B cell (primary cell): ENCODE measurements at regions not wholly inside any gene's neighbourhood (a gene's known extent, or its start where the extent isn't known, plus 50 kb on each side); places are given as distances from the start of the nearest gene placed in this dataset.

Experiments used
- ATAC-seq: fragments of 200-7000 bp; cut with Tn5 transposase; one replicate; pipeline ENCODE4 v1.10.0; 2021; ENCODE audit warnings: low read depth, mild to moderate bottlenecking, moderate number of reproducible peaks, moderate library complexity
- CTCF ChIA-PET: fragments of 350-600 bp; sonication (Branson Sonifier 250); formaldehyde crosslinking; loops from one replicate; lab custom pipeline; 2021; ENCODE audit warnings: antibody characterized with exemption, inconsistent platforms; lab: Charles Lee
- POLR2A ChIA-PET: fragments of 350-600 bp; sonication (Branson Sonifier 250); formaldehyde crosslinking; loops from one replicate; lab custom pipeline; 2021; ENCODE audit warnings: antibody characterized with exemption; lab: Charles Lee
- DNase-seq: peaks from one replicate; pipeline ENCODE4 v3.0.0; 2013
- H2AFZ ChIP-seq: 2 replicates; pipeline ENCODE4 v1.6.1; 2012; ENCODE audit warnings: mild to moderate bottlenecking, low read depth, low read length; ENCODE audit not compliant: insufficient read depth, poor library complexity, severe bottlenecking
- H3K27ac ChIP-seq, 2 donors: 1 replicate in 1 of 2; 2 replicates in 1 of 2; pipeline ENCODE4 v1.5.1; 2012 to 2013; ENCODE audit warnings: low read length in 2 of 2, mild to moderate bottlenecking in 2 of 2, moderate library complexity in 1 of 2
- H3K27me3 ChIP-seq, 4 experiments: fragments of 200-600 bp in 1 of 4; sonication (generic) in 1 of 4; replicated peaks in 1 of 4; 1 replicate in 2 of 4; 2 replicates in 2 of 4; pipeline versions ENCODE4 v1.6.1 to v1.7.0; 2013 to 2016; ENCODE audit warnings: low read length in 3 of 4, mild to moderate bottlenecking in 2 of 4, mixed read lengths in 1 of 4, moderate library complexity in 1 of 4; ENCODE audit not compliant: insufficient read depth in 4 of 4, control insufficient read depth in 3 of 4; ENCODE audit errors: control extremely low read depth in 1 of 4
- H3K36me3 ChIP-seq, 2 experiments: replicated peaks in 1 of 2; 1 replicate in 1 of 2; 2 replicates in 1 of 2; pipeline versions ENCODE4 v1.6.1 to v1.7.1; 2013; ENCODE audit warnings: low read length in 1 of 2; ENCODE audit not compliant: insufficient read depth in 2 of 2, control insufficient read depth in 1 of 2; ENCODE audit errors: control extremely low read depth in 1 of 2, extremely low read depth in 1 of 2
- H3K4me1 ChIP-seq, 2 donors: fragments of 200-600 bp in 1 of 2; sonication (generic) in 1 of 2; 1 replicate in 1 of 2; 2 replicates in 1 of 2; pipeline versions ENCODE4 v1.5.1 to v1.6.1; 2013 to 2017; ENCODE audit warnings: low read length in 2 of 2; ENCODE audit not compliant: control insufficient read depth in 2 of 2, insufficient read depth in 2 of 2
- H3K4me2 ChIP-seq: replicated peaks from 2 replicates; pipeline ENCODE3; 2012; ENCODE audit warnings: mild to moderate bottlenecking, low read depth, low read length; ENCODE audit not compliant: poor library complexity, severe bottlenecking
- H3K4me3 ChIP-seq, 5 experiments: fragments of 200-600 bp in 1 of 5; sonication (generic) in 1 of 5; 1 replicate in 3 of 5; 2 replicates in 2 of 5; pipeline versions ENCODE4 v1.5.1 to v1.7.0; 2011 to 2016; ENCODE audit warnings: low read length in 4 of 5, mild to moderate bottlenecking in 4 of 5, low read depth in 2 of 5, control low read depth in 1 of 5, moderate library complexity in 1 of 5; ENCODE audit not compliant: insufficient read depth in 1 of 5; ENCODE audit errors: control extremely low read depth in 1 of 5, extremely low read depth in 1 of 5
- H3K79me2 ChIP-seq: fragments of 200-600 bp; sonication (generic); one replicate; pipeline ENCODE4 v1.6.0; 2016; ENCODE audit warnings: low read length; ENCODE audit not compliant: control insufficient read depth, insufficient read depth
- H3K9ac ChIP-seq: fragments of 200-600 bp; sonication (generic); 2 replicates; pipeline ENCODE4 v1.6.1; 2017; ENCODE audit warnings: mild to moderate bottlenecking, low read length, moderate library complexity
- H3K9me3 ChIP-seq, 3 donors: one replicate each; pipeline versions ENCODE4 v1.6.1 to v1.7.1; 2013; ENCODE audit warnings: low read length in 2 of 3; ENCODE audit not compliant: control insufficient read depth in 2 of 3, insufficient read depth in 1 of 3; ENCODE audit errors: control extremely low read depth in 1 of 3
- H4K20me1 ChIP-seq: 2 replicates; pipeline ENCODE4 v1.6.0; 2012; ENCODE audit warnings: mild to moderate bottlenecking, low read length; ENCODE audit not compliant: insufficient read depth, control insufficient read depth, poor library complexity, severe bottlenecking
- H3K27ac Mint-ChIP-seq: one replicate; pipeline ENCODE4 v1.8.0; 2021; ENCODE audit warnings: mixed read lengths
- H3K27me3 Mint-ChIP-seq: one replicate; pipeline ENCODE4 v1.8.0; 2021; ENCODE audit warnings: mixed read lengths
- H3K4me1 Mint-ChIP-seq: one replicate; pipeline ENCODE4 v1.8.0; 2021; ENCODE audit warnings: mixed read lengths
- H3K4me3 Mint-ChIP-seq: one replicate; pipeline ENCODE4 v1.8.0; 2021; ENCODE audit warnings: mixed read lengths
- H3K9me3 Mint-ChIP-seq: one replicate; pipeline ENCODE4 v1.8.0; 2022; ENCODE audit warnings: mixed read lengths; ENCODE audit not compliant: insufficient read depth
- EZH2 ChIP-seq: IDR thresholded peaks from 2 replicates; pipeline ENCODE4 v1.6.1; 2012; ENCODE audit warnings: borderline replicate concordance, low read depth, mild to moderate bottlenecking, moderate library complexity, low read length; ENCODE audit not compliant: insufficient read depth, poor library complexity, severe bottlenecking
- WGBS: methylation state at CpG from one replicate; pipeline ENCODE4 v1.1.5; 2013; ENCODE audit warnings: missing lambda C conversion rate; ENCODE audit not compliant: insufficient coverage; 5-methylcytosine and 5-hydroxymethylcytosine counted together
- intact Hi-C: fragments of 100-400 bp; cut with micrococcal nuclease; formaldehyde crosslinking; loops from one replicate; pipeline ENCODE4 v1.10.0; 2022
- TF ChIP-seq, protein P1 (sequence below): fragments of 200-600 bp; IDR thresholded peaks from one replicate; pipeline ENCODE4 v1.8.0; 2022; ENCODE audit warnings: antibody characterized with exemption, mild to moderate bottlenecking

DNA sequence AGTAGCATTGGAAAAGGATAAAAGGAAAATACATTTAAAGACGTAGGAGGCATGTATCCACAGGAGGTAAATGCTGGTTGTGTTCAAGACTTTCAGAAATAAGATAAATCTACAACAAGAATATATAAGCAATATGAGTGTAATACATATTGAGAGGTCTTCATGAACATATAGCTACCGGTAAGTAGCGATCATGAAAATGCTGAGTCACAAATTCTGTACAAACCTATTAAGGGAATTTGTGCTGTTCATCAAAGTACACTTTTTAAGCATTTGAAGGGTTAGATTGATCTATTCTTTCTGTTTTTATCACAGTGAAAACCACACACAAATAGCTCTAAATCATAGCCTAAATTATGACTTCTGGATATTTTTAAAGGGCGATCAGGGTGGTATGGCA, 173.1 kb upstream of the NYAP2 start:
- no peaks in the 10 kb centered on the region for H3K4me1 ChIP-seq
- 88% methylated on average over 1 of the region's 4 CpGs for WGBS
- H4K20me1 ChIP-seq, result no peaks in the 10 kb centered on the region
- no peak overlapping the region for H3K4me3 ChIP-seq
- POLR2A ChIA-PET, result no interaction called here
- Mint-ChIP-seq H3K27me3 (peaks cover 6% of the 10 kb centered on the region), H3K4me1 (no peaks in the 10 kb centered on the region), H3K9me3 (no peaks in the 10 kb centered on the region), H3K27ac (no peak overlapping the region), H3K4me3 (no peak overlapping the region)
- H3K27ac ChIP-seq, result no peak overlapping the region
- no peaks in the 10 kb centered on the region for H3K27me3 ChIP-seq
- CTCF ChIA-PET, result no interaction called here
- no peaks in the 10 kb centered on the region for H3K79me2 ChIP-seq
- no peak overlapping the region for H3K4me2 ChIP-seq
- intact Hi-C loops, result no loop called here
- no peaks in the 10 kb centered on the region for H3K9me3 ChIP-seq
- ATAC-seq (no peak), DNase-seq (no peak)
- H3K9ac ChIP-seq, result no peak overlapping the region
- H2AFZ ChIP-seq, result no peak overlapping the region
- no peak for TF ChIP-seq EZH2
- TF ChIP-seq, protein P1, sequence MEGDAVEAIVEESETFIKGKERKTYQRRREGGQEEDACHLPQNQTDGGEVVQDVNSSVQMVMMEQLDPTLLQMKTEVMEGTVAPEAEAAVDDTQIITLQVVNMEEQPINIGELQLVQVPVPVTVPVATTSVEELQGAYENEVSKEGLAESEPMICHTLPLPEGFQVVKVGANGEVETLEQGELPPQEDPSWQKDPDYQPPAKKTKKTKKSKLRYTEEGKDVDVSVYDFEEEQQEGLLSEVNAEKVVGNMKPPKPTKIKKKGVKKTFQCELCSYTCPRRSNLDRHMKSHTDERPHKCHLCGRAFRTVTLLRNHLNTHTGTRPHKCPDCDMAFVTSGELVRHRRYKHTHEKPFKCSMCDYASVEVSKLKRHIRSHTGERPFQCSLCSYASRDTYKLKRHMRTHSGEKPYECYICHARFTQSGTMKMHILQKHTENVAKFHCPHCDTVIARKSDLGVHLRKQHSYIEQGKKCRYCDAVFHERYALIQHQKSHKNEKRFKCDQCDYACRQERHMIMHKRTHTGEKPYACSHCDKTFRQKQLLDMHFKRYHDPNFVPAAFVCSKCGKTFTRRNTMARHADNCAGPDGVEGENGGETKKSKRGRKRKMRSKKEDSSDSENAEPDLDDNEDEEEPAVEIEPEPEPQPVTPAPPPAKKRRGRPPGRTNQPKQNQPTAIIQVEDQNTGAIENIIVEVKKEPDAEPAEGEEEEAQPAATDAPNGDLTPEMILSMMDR, result no peak
- H3K36me3 ChIP-seq, result no peaks in the 10 kb centered on the region

DNA sequence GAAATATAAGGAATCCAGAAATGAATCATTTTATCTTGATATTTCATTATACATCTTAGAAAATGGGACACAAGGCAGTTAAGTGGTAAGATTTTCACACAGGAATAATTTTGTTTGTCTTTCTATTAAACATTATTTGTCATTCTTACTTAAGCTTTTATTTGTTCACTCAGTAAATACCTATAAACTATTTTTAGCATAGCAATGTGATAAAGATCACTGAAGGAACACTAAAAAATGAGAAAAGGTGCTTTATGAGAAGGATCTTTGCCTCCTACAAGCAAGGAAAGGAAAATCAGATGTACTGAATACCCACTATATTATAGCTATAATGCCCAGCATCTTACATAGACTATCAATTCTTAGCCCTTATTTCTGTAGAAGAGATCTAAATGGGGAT, 176.2 kb upstream of the NYAP2 start:
- Histone ChIP-seq H2AFZ (no peak overlapping the region), H3K4me3 (no peak overlapping the region), H3K27me3 (no peaks in the 10 kb centered on the region), H3K4me2 (no peak overlapping the region), H3K9ac (no peak overlapping the region), H3K4me1 (no peaks in the 10 kb centered on the region), H3K36me3 (no peaks in the 10 kb centered on the region), H3K27ac (no peak overlapping the region), H3K79me2 (no peaks in the 10 kb centered on the region), H3K9me3 (no peaks in the 10 kb centered on the region), H4K20me1 (no peaks in the 10 kb centered on the region)
- intact Hi-C loops, result no loop called here
- ChIA-PET POLR2A (no interaction called here), CTCF (no interaction called here)
- TF ChIP-seq EZH2, result no peak
- TF ChIP-seq, protein P1, result no peak
- Mint-ChIP-seq H3K4me3 (no peak overlapping the region), H3K4me1 (no peaks in the 10 kb centered on the region), H3K9me3 (no peaks in the 10 kb centered on the region), H3K27me3 (peaks cover 14% of the 10 kb centered on the region), H3K27ac (no peak overlapping the region)
- ATAC-seq (no peak), DNase-seq (no peak)
